HG02642 (cell line): ENCODE measurements at regions not wholly inside any gene's neighbourhood (a gene's known extent, or its start where the extent isn't known, plus 50 kb on each side); places are given as distances from the start of the nearest gene placed in this dataset.

Experiments used
- ATAC-seq: cut with Tn5 transposase; IDR thresholded peaks from one replicate; pipeline ENCODE4 v1.9.1; 2021; ENCODE audit warnings: mild to moderate bottlenecking; ENCODE audit not compliant: unreplicated experiment, poor library complexity

- ATAC-seq, result no peak
Measured at GRCh38 chr11:32039149-32039548, 51.7 kb upstream of the RCN1 start.

DNA sequence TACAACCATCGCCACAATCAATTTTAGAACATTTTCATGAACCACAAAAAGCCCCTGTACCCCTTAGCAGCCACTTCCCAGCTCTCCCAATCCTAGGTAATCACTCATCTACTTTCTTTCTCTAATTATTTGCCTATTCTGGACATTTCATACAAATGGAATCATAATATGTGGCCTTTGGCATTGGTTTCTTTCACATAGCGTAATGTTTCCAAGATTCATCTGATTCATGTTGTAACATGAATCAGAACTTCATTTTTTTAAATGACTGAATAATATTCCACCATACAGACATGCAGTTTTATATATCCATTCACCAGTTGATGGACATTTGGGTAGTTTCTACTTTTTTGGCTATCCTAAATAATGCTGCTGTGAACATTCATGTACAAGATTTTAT, 56.2 kb upstream of the RCN1 start:
- no peak for ATAC-seq

GRCh38 chr11:32034149-32034548, 56.7 kb upstream of the RCN1 start:
- ATAC-seq, result no peak

DNA sequence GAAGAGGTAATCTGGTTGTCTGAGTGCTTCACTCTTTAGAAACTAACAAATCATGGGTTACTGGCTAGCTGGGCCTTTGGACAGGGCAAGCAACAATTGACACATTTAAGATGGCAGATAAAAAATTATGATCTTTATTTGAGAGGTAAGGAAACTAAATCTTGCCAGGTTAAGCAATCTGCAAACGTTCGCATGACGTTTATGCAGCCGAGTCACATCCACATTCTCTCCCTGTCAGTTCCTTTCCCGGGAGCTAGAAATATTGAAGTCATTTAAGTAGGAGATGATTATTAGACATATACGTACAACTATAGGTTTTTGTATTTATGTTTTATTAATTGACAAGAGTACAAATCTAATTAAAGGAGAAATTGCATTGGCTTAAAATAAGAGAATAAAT, 57.4 kb upstream of the RCN1 start:
- ATAC-seq, result no peak

- no peak for ATAC-seq
Measured at GRCh38 chr11:32033067-32033466, 57.8 kb upstream of the RCN1 start.

GRCh38 chr11:32032478-32032877, 58.4 kb upstream of the RCN1 start:
- ATAC-seq, result no peak

DNA sequence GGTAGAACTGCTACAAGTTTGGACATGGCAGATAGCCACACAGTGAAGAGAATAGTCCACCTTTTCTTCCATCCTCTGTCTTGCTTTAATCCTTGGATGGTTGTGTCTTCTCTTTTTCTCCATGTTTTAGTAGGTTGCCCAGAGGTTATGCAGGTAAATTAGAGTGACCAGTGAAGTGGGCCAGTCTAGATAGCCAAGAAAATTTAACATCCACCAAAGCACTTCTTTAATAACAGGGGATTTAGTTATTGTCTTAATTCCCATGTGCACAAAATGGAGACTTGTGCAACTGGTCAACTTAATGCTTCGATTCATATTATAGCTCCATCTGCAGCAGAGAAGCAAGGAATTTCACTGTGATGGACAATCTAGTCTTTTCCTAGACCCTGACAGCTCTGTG, 58.8 kb upstream of the RCN1 start:
- ATAC-seq, result no peak

DNA sequence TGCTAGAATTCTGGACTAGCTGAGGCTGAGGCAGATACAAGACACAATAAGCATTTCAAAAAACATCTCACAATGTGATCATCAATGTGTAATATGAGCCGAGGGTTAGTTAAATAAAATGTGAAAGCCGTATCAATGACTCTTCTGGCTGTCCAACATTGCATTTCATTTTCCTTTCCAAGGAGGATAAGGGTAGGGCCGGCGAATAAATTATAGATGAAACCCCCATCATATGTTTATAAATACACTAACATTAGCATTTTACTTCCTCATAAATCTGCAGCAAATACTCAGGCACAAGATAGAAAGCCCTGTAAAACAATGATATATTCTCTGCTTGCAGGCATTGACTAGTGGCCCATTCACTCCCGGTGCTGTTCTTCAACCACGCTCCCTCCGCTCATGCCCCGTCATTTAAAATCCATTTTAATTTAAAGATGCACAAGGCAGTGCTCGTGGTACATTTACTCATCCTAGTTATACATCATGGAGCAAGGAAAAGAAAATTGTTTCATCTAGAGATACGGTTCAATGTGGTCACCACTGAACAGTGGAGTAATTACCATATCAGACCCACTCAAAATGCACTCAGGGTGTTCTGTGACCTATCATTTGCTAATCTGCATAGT, 59.9 kb upstream of the RCN1 start:
- no peak for ATAC-seq

- ATAC-seq, result no peak
Measured at GRCh38 chr11:32029721-32030120, 61.2 kb upstream of the RCN1 start.

GRCh38 chr11:32028201-32028600, 62.7 kb upstream of the RCN1 start:
- no peak for ATAC-seq

DNA sequence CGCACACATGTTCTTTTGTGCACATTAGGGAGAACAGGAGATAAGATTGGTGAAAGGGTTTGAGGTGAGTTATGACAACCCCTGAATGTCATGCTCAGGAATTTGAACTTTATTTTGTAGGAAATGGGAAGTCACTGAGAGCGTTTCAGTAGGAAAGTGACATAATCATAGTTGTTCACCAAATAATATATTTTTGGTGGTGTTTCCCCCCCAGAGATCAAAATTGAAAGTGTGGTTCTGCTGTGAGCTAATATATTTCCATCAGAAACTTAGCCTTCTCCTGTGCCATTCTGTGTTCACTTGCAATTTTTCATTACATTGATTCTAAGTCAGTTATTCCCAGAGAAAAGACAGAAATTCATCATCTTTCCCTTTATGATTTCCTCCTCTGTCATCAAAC, 64.1 kb upstream of the RCN1 start:
- no peak for ATAC-seq

DNA sequence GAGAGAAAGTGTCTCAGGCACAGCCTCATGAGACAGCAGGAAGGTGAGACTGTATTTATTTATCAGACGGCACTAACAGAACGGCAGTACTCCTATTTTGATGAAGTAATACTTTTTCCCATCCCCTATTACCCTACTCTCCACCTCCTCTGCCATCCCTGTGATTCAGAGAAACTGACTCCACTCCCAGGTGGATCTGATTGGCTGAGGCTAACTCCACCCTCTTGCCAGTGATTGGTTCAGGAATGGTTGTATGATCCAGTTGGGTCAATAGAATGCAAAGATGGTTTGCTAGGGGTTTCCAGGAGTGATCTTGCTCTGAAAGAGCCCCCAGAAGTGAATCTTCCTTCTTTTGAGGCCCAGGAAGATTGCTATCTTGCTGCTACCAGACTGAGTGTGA, 65.9 kb upstream of the RCN1 start:
- ATAC-seq, result no peak

GRCh38 chr11:32023370-32024305, 67.2 kb upstream of the RCN1 start:
- no peak for ATAC-seq

DNA sequence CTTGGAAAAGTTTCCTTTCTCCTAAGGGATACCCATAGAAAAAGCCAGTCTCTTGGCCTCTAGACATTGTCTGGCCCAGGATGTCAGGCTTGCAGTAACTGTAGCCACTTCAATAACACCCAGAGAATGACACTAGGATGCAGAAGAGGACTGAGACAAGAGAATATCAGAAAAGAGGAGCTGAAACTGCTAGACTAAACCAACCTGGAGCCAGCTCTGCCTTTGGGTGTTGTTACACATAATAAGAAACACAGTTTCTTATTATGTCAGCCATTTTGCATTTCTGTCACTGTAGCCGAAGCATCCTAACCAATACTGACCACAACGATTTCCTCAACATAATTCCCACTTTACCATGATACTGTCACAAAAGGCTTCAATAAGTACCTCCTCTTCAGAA, 72.2 kb upstream of the RCN1 start:
- no peak for ATAC-seq

GRCh38 chr11:32016111-32016510, 74.8 kb upstream of the RCN1 start:
- no peak for ATAC-seq

DNA sequence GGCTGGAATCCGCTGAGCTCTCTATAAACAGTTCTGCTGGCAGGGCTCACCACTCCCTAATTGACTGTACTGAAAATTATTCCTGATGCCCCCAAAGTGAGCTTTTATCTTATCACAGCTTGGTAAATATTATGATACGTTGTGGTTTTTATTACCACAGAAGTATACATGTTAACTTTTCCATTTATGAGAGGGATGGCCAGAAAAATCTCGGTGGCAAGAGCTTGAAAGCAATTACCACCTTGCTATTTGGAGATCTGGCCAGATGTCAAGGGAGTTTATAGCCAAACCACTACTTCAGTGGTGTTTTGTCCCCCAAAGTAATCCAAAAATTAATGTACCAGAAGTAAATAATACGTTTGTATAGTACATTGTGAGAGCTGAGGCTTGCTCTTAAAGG, 75.4 kb upstream of the RCN1 start:
- ATAC-seq, result no peak

DNA sequence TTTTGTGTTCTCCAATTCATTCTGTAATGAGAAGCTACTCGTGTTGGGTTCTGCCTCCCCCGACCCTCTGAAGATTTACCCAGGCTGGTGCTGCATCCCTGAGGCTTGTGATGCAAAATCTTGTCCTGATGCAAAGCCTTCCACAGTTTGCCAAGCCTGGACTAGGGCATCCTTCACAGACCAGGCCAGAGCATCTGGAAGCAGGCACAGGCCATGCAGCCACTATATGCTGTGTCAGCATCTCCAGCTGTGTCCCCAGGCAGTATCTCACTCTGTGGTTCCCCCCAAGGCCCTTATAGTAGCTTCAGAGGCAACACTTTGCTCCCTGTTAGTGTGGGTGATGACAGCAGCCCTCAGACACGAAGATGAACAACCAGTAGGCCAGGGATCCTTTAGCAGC, 77.3 kb upstream of the RCN1 start:
- ATAC-seq, result no peak

- no peak for ATAC-seq
Measured at GRCh38 chr11:32012049-32012448, 78.8 kb upstream of the RCN1 start.

DNA sequence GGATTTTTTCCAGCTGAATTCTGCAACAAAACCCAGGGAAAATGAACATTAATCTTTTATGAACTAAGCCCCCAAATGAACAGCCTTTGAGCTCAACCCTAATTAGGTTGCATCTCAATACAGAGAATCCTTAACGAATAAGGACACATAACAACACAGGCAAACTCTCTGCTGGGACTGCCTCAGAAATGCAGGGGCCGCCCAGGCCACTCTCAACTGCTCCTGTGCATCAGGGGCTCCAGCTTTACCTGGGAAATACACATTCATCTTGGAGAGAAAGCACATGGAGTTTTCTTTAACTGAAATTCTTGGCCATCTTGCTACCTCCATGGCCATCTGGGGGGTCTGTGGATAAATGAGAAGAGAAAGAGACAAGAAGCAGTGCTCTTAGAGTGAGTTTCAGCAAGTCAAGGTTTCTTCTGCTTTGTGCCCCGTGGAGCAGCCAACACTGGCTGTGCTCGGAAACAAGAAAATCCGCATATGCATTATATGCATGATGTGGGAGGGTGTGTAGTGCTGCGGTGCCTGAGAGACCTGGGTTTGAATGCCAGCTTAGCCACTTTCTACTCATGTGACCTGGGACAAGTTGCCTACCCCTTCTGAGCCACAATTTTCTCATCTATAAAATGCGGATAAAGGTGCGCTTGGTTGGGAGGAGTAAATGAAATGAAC, 81.9 kb upstream of the RCN1 start:
- no peak for ATAC-seq

DNA sequence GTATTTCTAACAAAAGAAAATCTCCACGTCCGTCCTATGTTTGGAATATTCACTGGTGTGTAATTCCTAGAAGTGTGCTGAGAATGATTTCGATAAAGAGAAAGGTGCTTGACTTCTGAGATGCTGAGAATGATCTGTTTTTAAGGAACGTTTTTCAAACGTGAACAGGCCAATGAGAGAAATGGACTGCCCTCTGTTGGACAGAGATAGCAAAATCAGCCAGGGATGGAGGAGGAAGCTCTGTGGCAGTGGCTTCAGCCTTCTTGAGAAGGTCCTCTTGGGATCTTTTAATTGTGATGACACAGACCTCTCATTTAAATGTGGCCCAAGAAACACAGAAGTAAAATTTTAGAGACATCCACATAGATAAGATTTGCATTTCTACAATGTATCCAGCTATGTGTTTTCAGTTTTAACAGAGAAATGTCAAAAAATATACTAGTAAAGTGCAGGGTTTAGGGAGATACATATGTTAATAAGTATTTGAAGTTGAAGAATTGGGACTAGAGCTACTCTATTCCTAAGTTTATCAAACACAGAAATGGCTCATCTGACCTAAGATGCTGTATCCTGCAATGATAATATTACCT, 84.0 kb upstream of the RCN1 start:
- ATAC-seq, result peak; percentile 82
